ENCODE measurements at regions not wholly inside any gene's neighbourhood (a gene's known extent, or its start where the extent isn't known, plus 50 kb on each side); places are given as distances from the start of the nearest gene placed in this dataset.

- Histone ChIP-seq H3K79me2 (ENCODE audit: control insufficient read depth, insufficient read depth, low read length) (no peaks in the 10 kb centered on the region), H3K27ac (ENCODE audit: control insufficient read depth, insufficient read depth) (no peak overlapping the region), H3K4me3 (no peak overlapping the region), H2AFZ (ENCODE audit: control insufficient read depth, low read depth, low read length) (no peak overlapping the region), H3K27me3 (replicated peaks in 1 of 2; ENCODE audit: control insufficient read depth in 2 of 2, insufficient read depth in 2 of 2, low read length in 1 of 2) (0 out of 4 replicates have a peak, but pooled peaks cover 0 to 2% of the 10 kb centered on the region in 2 experiments), H3K9ac (ENCODE audit: control insufficient read depth, insufficient read depth, low read length) (no peak overlapping the region), H3K9me3 (replicated peaks; ENCODE audit: control insufficient read depth, insufficient read depth, low read length) (no peaks in the 10 kb centered on the region), H3K4me2 (ENCODE audit: control insufficient read depth, insufficient read depth) (no peak overlapping the region), H3K4me1 (ENCODE audit: control insufficient read depth, insufficient read depth, low read length) (0 out of 2 replicates have a peak, but pooled peaks cover 3% of the 10 kb centered on the region), H4K20me1 (ENCODE audit: control insufficient read depth, insufficient read depth) (no peaks in the 10 kb centered on the region), H3K36me3 (ENCODE audit: control insufficient read depth in 2 of 2, insufficient read depth in 2 of 2, low read length in 1 of 2) (no peaks in the 10 kb centered on the region)
- in situ Hi-C loops (cut with MboI) = no loop called here
- RAD21 ChIA-PET (ENCODE audit: unreplicated experiment) = no interaction called here
- FAIRE-seq = no peak
- CTCF ChIA-PET = no interaction called here
- intact Hi-C loops (cut with micrococcal nuclease; ENCODE audit: unreplicated experiment) = no loop called here
- DNase-seq (ENCODE audit: low read depth, low spot score) = no peak
- no peak for ATAC-seq
- no TSS peak for BruUV-seq (replicated peaks)
- SMC1A ChIA-PET (ENCODE audit: uncharacterized antibody, unreplicated experiment) = no interaction called here
- TF ChIP-seq IKZF1 (conservative IDR thresholded peaks at IDR 0.05) (no peak), ZNF274 (IDR thresholded peaks at IDR 0.05; ENCODE audit: insufficient read depth, insufficient read length) (no peak), CREB1 (IDR thresholded peaks at IDR 0.05; ENCODE audit: low read depth) (no peak), CHD2 (IDR thresholded peaks at IDR 0.05; ENCODE audit: borderline replicate concordance, low read depth, low read length) (no peak), MEF2B (IDR thresholded peaks at IDR 0.05; ENCODE audit: partially characterized antibody, poor library complexity, severe bottlenecking) (no peak), IKZF2 (IDR thresholded peaks at IDR 0.05) (no peak), ATF2 (IDR thresholded peaks at IDR 0.05; ENCODE audit: low read length) (no peak), IRF4 (IDR thresholded peaks at IDR 0.05; ENCODE audit: low read depth, low read length) (no peak), DPF2 (IDR thresholded peaks at IDR 0.05) (no peak), RAD51 (IDR thresholded peaks at IDR 0.05) (no peak), NR2F1 (conservative IDR thresholded peaks at IDR 0.05) (no peak), GATAD2B (conservative IDR thresholded peaks at IDR 0.05; ENCODE audit: low read depth) (no peak), EED (IDR thresholded peaks at IDR 0.05; ENCODE audit: low read depth) (no peak), TCF12 (IDR thresholded peaks at IDR 0.05; ENCODE audit: low read depth, low read length) (no peak), HDGF (IDR thresholded peaks at IDR 0.05) (no peak)
- TF ChIP-seq, protein P1, sequence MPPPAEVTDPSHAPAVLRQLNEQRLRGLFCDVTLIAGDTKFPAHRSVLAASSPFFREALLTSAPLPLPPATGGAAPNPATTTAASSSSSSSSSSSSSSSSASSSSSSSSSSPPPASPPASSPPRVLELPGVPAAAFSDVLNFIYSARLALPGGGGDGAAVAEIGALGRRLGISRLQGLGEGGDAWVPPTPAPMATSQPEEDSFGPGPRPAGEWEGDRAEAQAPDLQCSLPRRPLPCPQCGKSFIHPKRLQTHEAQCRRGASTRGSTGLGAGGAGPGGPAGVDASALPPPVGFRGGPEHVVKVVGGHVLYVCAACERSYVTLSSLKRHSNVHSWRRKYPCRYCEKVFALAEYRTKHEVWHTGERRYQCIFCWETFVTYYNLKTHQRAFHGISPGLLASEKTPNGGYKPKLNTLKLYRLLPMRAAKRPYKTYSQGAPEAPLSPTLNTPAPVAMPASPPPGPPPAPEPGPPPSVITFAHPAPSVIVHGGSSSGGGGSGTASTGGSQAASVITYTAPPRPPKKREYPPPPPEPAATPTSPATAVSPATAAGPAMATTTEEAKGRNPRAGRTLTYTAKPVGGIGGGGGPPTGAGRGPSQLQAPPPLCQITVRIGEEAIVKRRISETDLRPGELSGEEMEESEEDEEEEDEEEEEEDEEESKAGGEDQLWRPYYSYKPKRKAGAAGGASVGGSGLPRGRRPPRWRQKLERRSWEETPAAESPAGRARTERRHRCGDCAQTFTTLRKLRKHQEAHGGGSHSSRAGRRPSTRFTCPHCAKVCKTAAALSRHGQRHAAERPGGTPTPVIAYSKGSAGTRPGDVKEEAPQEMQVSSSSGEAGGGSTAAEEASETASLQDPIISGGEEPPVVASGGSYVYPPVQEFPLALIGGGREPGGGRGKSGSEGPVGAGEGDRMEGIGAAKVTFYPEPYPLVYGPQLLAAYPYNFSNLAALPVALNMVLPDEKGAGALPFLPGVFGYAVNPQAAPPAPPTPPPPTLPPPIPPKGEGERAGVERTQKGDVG (CRISPR knock-in tag; IDR thresholded peaks at IDR 0.05) = no peak
- TF ChIP-seq, protein P2, sequence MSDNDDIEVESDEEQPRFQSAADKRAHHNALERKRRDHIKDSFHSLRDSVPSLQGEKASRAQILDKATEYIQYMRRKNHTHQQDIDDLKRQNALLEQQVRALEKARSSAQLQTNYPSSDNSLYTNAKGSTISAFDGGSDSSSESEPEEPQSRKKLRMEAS (IDR thresholded peaks at IDR 0.05; ENCODE audit: low read depth, low read length) = no peak
- POLR2A ChIA-PET = interaction anchor here (0.6 kb wide), 1 partner anchor 211 kb away, joined by 11 read pairs; no protein-coding TSS in a partner anchor
- WGBS (ENCODE audit: insufficient coverage, insufficient replicate concordance, low lambda C conversion rate, missing lambda C conversion rate) = 49% methylated on average over 14 of the region's 14 CpGs
These were observed 95.3 kb upstream of the SLC25A33 start for GRCh38 chr1:9443913-9444445.
